ENCODE measurements at regions not wholly inside any gene's neighbourhood (a gene's known extent, or its start where the extent isn't known, plus 50 kb on each side); places are given as distances from the start of the nearest gene placed in this dataset.

- TF ChIP-seq POLR2A (IDR thresholded peaks at IDR 0.05; ENCODE audit: low read length) (no peak), GATA1 (IDR thresholded peaks at IDR 0.05; ENCODE audit: low read depth, low read length) (no peak)
These were observed 126.0 kb upstream of the CADM1 start for GRCh38 chr11:115630214-115630613.

Measured in erythroblast (primary cell).